ENCODE measurements at regions not wholly inside any gene's neighbourhood (a gene's known extent, or its start where the extent isn't known, plus 50 kb on each side); places are given as distances from the start of the nearest gene placed in this dataset.

DNA sequence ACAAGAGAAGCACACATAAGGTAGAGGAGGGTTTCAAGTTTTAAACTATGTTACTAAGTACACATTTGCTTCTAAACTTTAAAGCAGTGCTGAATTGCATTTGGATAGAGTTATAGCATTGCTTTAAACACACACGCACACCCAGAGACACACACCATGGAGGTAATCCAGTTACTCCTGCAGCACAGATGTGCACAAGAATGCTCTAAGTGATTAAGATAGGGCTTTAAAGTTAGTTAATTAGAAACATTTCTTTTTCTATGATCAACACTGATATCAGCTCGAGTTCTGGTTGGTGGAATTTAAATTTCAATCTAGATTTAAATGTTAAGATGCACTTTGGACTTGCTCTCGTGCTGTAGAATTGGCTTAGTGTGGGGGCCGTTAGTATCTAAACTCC is 492.3 kb downstream of the ZEB2 start:
- no peak for DNase-seq (ENCODE audit: low read depth)
- H3K4me3 ChIP-seq (replicated peaks; ENCODE audit: low read depth, low read length) = no peak overlapping the region
- TF ChIP-seq, protein P1, sequence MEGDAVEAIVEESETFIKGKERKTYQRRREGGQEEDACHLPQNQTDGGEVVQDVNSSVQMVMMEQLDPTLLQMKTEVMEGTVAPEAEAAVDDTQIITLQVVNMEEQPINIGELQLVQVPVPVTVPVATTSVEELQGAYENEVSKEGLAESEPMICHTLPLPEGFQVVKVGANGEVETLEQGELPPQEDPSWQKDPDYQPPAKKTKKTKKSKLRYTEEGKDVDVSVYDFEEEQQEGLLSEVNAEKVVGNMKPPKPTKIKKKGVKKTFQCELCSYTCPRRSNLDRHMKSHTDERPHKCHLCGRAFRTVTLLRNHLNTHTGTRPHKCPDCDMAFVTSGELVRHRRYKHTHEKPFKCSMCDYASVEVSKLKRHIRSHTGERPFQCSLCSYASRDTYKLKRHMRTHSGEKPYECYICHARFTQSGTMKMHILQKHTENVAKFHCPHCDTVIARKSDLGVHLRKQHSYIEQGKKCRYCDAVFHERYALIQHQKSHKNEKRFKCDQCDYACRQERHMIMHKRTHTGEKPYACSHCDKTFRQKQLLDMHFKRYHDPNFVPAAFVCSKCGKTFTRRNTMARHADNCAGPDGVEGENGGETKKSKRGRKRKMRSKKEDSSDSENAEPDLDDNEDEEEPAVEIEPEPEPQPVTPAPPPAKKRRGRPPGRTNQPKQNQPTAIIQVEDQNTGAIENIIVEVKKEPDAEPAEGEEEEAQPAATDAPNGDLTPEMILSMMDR (IDR thresholded peaks at IDR 0.05; ENCODE audit: low read length, missing control alignments) = no peak

DNA sequence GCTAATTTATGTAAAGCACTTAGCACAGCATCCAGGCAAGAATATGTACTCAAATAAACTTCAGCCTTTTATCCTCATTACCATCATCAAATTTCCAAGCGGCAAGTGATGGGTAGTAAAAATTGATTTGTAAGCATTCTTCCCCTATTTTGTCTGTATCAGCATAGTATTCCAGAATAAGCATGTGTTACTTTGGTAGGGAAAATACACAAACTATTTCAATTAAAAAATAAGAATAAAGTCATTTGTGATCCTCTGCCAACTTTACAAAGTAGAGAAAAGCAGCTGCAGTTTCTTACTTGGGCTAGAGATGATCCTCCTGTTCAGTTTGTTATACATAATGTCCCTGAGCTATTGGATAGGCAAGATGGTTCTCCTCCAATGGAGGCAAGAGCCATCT is 493.2 kb downstream of the ZEB2 start:
- TF ChIP-seq, protein P1 (IDR thresholded peaks at IDR 0.05; ENCODE audit: low read length, missing control alignments) = no peak

GRCh38 chr2:144020047-144020446 is 499.9 kb downstream of the ZEB2 start:
- TF ChIP-seq, protein P1 (IDR thresholded peaks at IDR 0.05; ENCODE audit: low read length, missing control alignments) = no peak
- DNase-seq (ENCODE audit: low read depth) = no peak
- no peak overlapping the region for H3K4me3 ChIP-seq (replicated peaks; ENCODE audit: low read depth, low read length)

More for the DNA sequence above, 493.2 kb downstream of the ZEB2 start:
- no peak for DNase-seq (ENCODE audit: low read depth)
- H3K4me3 ChIP-seq (replicated peaks; ENCODE audit: low read depth, low read length) = no peak overlapping the region

DNA sequence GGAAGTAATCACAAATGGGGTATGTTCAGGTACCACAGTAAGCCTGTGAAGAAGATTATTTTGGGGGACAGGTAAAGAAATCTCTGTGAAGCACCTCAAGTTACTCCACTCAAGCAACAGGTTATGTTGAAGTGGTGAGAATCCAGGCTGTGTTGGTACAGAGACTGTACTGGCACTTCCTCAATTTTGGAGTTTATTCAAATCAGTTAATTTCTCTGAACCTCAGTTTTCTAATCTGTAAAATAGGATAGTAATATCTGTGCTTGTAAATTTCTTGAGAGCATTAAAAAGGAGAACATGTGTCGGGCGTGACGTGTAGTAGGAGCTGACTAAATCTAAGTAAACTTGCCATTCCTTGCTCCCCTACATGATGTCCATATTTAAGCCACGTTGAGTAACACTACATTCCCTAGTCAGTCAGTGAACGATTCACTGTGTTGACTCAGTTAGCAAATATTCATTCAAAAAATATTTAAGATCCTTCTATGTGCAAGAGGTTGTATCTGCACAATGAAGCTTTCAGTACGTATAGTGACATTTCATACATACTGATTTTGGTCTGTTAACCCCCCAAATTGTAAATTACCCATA is 504.2 kb downstream of the ZEB2 start:
- TF ChIP-seq, protein P1 (IDR thresholded peaks at IDR 0.05; ENCODE audit: low read length, missing control alignments) = no peak
- H3K4me3 ChIP-seq (replicated peaks; ENCODE audit: low read depth, low read length) = no peak overlapping the region
- peak; percentile 78 for DNase-seq (ENCODE audit: low read depth)

DNA sequence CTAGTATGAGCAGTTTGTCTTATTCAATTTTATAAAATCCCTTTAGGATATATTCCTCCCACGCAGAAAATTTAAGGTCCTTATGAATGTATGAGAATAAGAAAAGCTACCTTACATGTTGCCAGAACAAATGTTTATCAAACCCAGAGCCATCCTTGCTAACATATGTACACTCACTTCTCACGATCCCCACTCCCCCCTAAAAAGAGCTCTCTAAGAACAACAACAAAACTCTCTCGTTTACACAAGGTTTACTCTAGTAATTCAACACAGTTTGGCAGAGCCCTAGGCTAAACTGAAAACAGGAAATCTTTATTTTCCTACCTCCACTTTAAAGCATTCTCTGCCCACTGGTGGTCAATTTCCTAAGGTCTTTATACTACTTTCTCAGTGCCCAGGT is 504.9 kb downstream of the ZEB2 start:
- no peak overlapping the region for H3K4me3 ChIP-seq (replicated peaks; ENCODE audit: low read depth, low read length)
- TF ChIP-seq, protein P1 (IDR thresholded peaks at IDR 0.05; ENCODE audit: low read length, missing control alignments) = no peak
- peak; percentile 3 for DNase-seq (ENCODE audit: low read depth)

DNA sequence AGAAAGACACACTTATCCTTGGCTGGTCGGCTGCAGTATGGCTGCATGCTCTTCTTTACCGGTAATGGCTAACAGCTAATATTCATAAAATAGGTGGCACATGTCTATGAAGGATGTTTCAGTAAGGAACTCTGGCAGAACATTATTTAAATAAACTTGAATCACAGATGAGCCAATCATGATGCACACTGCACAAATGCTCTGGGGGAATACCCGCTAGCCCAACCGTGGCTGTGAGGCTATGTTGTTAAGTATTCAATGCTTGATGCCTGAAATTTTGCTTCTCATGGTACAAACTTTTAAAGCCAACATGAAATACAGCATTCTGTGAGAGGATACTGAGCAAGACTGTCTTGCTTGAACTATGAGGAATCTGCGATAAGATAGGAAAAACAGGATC is 505.8 kb downstream of the ZEB2 start:
- H3K4me3 ChIP-seq (replicated peaks; ENCODE audit: low read depth, low read length) = no peak overlapping the region
- TF ChIP-seq, protein P1 (IDR thresholded peaks at IDR 0.05; ENCODE audit: low read length, missing control alignments) = no peak
- peak; percentile 5 for DNase-seq (ENCODE audit: low read depth)

DNA sequence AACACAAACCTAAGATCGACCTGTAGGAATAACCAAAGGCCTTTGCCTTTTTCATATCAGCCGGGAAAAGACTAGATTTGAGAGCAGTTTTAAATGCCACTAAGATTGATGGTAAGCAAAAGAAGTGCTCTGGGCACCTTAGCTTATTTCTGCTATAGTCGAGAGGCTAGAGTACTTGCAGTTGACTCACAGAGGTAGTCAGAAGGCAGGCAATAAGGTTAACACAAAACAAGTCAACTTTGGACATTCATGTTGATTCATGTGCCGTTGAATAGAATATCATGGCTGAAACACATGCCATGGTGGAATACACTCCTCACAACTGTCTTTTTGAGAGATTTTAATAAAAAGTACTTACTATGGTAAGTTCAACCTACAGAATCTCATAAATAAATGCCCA is 507.6 kb downstream of the ZEB2 start:
- no peak overlapping the region for H3K4me3 ChIP-seq (replicated peaks; ENCODE audit: low read depth, low read length)
- TF ChIP-seq, protein P1 (IDR thresholded peaks at IDR 0.05; ENCODE audit: low read length, missing control alignments) = no peak
- DNase-seq (ENCODE audit: low read depth) = no peak

All from fibroblast of pulmonary artery (primary cell).